Nucleus accumbens (tissue), 56 donors: ENCODE measurements at regions not wholly inside any gene's neighbourhood (a gene's known extent, or its start where the extent isn't known, plus 50 kb on each side); places are given as distances from the start of the nearest gene placed in this dataset.
"Not testable (repeated sequence)": the region's sequence is repeated elsewhere in the genome, so short reads cannot be mapped to it uniquely, and the experiment has no call there.

Source experiments
- DNase-seq, 56 donors: peaks; one replicate each; lab custom pipeline; 2025; lab: John Stamatoyannopoulos, UW

- no peak for DNase-seq
These were observed 195.8 kb upstream of the ETV3 start for GRCh38 chr1:157334041-157334440.

GRCh38 chr1:157330177-157330576 lies 192.0 kb upstream of the ETV3 start:
- not testable (repeated sequence) for DNase-seq

- DNase-seq, result not testable (repeated sequence)
These were observed 189.9 kb upstream of the ETV3 start for GRCh38 chr1:157328120-157328519.

- DNase-seq, result no peak
These were observed 188.1 kb upstream of the ETV3 start for GRCh38 chr1:157326173-157326859.

GRCh38 chr1:157325220-157325619 lies 187.0 kb upstream of the ETV3 start:
- DNase-seq, result no peak

- DNase-seq, result not testable (repeated sequence)
These were observed 183.8 kb upstream of the ETV3 start for GRCh38 chr1:157321972-157322371.

GRCh38 chr1:157319567-157319966 lies 181.4 kb upstream of the ETV3 start:
- no peak for DNase-seq

GRCh38 chr1:157317229-157317628 lies 179.0 kb upstream of the ETV3 start:
- DNase-seq, result not testable (repeated sequence)

GRCh38 chr1:157315544-157315943 lies 177.3 kb upstream of the ETV3 start:
- no peak for DNase-seq

GRCh38 chr1:157314408-157314807 lies 176.2 kb upstream of the ETV3 start:
- DNase-seq, result no peak

- no peak for DNase-seq
These were observed 175.1 kb upstream of the ETV3 start for GRCh38 chr1:157313240-157313807.

GRCh38 chr1:157312082-157312812 lies 174.1 kb upstream of the ETV3 start:
- DNase-seq, result no peak

- no peak for DNase-seq
These were observed 173.5 kb upstream of the ETV3 start for GRCh38 chr1:157311730-157312081.

- DNase-seq, result not testable (repeated sequence)
These were observed 172.9 kb upstream of the ETV3 start for GRCh38 chr1:157310805-157311729.

GRCh38 chr1:157310401-157310800 lies 172.2 kb upstream of the ETV3 start:
- DNase-seq, result no peak

GRCh38 chr1:157307491-157307890 lies 169.3 kb upstream of the ETV3 start:
- no peak for DNase-seq

GRCh38 chr1:157306896-157307295 lies 168.7 kb upstream of the ETV3 start:
- DNase-seq, result no peak

- no peak for DNase-seq
These were observed 166.1 kb upstream of the ETV3 start for GRCh38 chr1:157304271-157304670.

GRCh38 chr1:157302724-157303123 lies 164.5 kb upstream of the ETV3 start:
- no peak for DNase-seq

- no peak for DNase-seq
These were observed 164.0 kb upstream of the ETV3 start for GRCh38 chr1:157302199-157302497.
